ENCODE measurements at regions not wholly inside any gene's neighbourhood (a gene's known extent, or its start where the extent isn't known, plus 50 kb on each side); places are given as distances from the start of the nearest gene placed in this dataset.

- no peak for TF ChIP-seq CTCF (IDR thresholded peaks at IDR 0.05)
- TF ChIP-seq POLR2A (IDR thresholded peaks at IDR 0.05) = no peak
- no peak for TF ChIP-seq EP300 (IDR thresholded peaks at IDR 0.05; ENCODE audit: low read depth)
- TF ChIP-seq POLR2AphosphoS5 (IDR thresholded peaks at IDR 0.05) = no peak
These were observed 250.7 kb upstream of the JARID2 start for GRCh38 chr6:14995208-14995607.
